ENCODE measurements at regions not wholly inside any gene's neighbourhood (a gene's known extent, or its start where the extent isn't known, plus 50 kb on each side); places are given as distances from the start of the nearest gene placed in this dataset.

DNA sequence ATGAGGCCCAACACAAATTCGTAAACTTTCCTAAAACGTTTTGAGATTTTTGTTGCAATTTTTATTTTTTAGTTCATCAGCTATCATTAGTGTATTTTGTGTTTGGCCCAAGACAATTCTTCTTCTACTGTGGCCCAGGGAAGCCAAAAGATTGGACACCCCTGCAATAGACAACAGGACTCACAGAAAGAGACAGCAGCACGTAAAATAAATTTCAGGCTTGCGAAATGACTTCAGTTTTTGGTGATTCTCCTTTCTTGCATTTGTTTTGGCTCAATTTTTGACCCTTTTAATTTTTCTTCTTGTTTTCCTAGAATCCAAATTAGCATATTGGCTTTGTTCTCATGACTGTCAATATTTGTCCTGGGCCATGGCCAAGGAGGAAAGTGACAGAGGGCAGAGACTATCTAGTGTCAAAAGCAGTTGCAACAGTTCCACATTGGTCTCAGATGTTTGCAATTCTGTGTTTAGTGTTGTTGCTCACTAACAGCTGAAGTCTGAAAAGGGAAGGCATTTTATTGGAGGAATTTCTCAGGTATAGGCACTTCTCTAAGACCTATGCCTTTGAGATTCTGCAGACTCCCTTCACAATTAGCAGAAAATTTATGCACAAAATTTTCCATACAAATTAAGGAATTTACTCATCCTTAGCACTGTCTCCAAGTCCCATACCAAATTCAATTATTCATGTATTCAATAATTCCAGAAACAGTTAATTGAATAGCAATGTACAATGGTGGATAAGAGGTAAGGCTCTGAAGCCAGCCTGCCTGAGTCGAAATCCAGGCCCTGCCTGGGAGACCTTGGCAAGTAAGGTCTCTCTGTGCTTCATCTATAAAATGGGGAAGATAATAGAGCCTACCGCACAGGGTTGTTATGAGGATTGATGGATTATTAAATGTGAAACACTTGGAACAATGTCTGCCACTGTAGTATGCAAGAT is 160.9 kb upstream of the IVNS1ABP start:
- Histone ChIP-seq H3K27ac (peak overlapping the region; percentile 72), H3K27me3 (no peaks in the 10 kb centered on the region), H3K36me3 (no peaks in the 10 kb centered on the region), H3K4me1 (ENCODE audit: control insufficient read depth in 1 of 2, insufficient read depth in 1 of 2, low read depth in 1 of 2, low read length in 1 of 2) (peaks cover 24% of the 10 kb centered on the region in 2 experiments), H3K4me3 (ENCODE audit: low read depth in 1 of 2, low read length in 1 of 2) (no peak overlapping the region), H3K9me3 (no peaks in the 10 kb centered on the region)
- TF ChIP-seq, protein P1, sequence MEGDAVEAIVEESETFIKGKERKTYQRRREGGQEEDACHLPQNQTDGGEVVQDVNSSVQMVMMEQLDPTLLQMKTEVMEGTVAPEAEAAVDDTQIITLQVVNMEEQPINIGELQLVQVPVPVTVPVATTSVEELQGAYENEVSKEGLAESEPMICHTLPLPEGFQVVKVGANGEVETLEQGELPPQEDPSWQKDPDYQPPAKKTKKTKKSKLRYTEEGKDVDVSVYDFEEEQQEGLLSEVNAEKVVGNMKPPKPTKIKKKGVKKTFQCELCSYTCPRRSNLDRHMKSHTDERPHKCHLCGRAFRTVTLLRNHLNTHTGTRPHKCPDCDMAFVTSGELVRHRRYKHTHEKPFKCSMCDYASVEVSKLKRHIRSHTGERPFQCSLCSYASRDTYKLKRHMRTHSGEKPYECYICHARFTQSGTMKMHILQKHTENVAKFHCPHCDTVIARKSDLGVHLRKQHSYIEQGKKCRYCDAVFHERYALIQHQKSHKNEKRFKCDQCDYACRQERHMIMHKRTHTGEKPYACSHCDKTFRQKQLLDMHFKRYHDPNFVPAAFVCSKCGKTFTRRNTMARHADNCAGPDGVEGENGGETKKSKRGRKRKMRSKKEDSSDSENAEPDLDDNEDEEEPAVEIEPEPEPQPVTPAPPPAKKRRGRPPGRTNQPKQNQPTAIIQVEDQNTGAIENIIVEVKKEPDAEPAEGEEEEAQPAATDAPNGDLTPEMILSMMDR (IDR thresholded peaks at IDR 0.05), result no peak

DNA sequence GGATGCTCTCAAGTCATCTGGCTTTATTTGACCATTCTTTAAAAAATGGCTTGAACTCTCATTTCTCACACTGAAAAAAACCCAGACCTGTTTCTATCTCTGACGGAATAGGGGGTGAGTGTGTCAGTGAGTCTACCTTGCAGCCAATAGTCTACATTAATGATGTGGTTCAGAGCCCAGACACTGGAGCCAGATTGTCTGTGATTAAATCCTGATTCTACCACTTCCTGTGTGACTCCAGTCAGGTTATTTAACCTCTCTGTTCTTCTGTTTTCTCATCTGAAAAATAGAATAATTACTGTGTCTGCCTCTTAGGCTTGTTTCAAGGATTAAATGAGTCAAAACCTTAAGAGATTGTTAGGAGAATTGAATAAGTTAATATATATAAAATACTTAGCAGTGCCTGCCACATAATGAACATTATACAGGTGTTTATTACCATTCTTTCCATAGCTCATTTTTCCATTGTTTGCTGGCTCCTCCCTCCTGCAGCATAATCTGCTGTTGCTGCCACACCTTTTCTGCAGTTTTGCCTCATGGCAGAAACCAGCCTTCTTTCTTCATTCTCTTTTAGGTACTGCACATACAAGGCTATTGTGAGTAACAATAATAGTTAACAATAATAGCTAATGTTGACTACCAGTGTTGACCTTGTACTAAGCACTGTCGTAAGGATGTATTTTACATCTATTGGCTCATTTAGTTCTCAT is 157.6 kb upstream of the IVNS1ABP start:
- Histone ChIP-seq H3K27ac (no peak overlapping the region), H3K27me3 (no peaks in the 10 kb centered on the region), H3K36me3 (no peaks in the 10 kb centered on the region), H3K4me1 (ENCODE audit: control insufficient read depth in 1 of 2, insufficient read depth in 1 of 2, low read depth in 1 of 2, low read length in 1 of 2) (peaks cover 24 to 29% of the 10 kb centered on the region in 2 experiments), H3K9me3 (no peaks in the 10 kb centered on the region), H3K4me3 (ENCODE audit: low read depth in 1 of 2, low read length in 1 of 2) (no peak overlapping the region)
- TF ChIP-seq, protein P1 (IDR thresholded peaks at IDR 0.05), result no peak

DNA sequence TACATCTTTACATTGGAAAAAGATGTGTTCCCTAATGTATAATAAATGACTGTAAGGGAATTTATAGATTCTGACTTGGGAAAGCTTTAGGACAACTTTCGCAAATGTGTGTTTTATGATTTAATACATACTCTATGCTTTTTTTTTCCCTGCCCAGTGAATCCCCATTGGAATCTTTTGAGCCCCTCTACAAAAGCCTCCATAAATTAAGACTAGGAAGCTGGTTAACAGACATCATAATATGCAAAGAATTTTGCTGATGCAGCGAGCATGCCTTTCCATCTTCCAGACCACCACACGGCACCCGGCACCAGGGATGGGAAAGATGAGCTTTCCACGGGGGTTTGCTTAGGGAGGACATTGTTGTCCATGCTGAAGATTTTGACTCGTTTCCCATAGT is 156.1 kb upstream of the IVNS1ABP start:
- H3K27me3 ChIP-seq, result no peaks in the 10 kb centered on the region
- H3K4me1 ChIP-seq (ENCODE audit: control insufficient read depth in 1 of 2, insufficient read depth in 1 of 2, low read depth in 1 of 2, low read length in 1 of 2), result peaks cover 13 to 16% of the 10 kb centered on the region in 2 experiments
- no peak overlapping the region for H3K27ac ChIP-seq
- H3K9me3 ChIP-seq, result no peaks in the 10 kb centered on the region
- TF ChIP-seq, protein P1 (IDR thresholded peaks at IDR 0.05), result no peak
- H3K36me3 ChIP-seq, result no peaks in the 10 kb centered on the region
- H3K4me3 ChIP-seq (ENCODE audit: low read depth in 1 of 2, low read length in 1 of 2), result no peak overlapping the region

DNA sequence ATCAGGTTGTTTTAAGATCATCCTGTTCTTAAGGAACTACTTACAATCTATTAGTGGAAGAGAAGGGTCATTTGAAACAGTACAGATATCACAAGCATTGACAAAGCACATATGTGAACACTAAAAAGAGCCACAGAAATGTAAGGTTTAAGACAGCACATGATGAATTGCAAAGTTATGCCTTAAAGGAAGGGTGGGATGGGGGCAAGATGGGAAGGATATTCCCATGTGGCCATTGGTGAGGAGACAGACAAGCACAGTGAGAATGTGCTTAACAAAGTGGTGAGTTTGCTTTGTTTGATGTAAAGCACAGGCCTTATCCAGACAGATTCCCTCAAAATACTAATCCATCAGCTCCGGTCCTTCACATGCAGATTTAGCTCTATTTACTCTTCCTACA is 151.6 kb upstream of the IVNS1ABP start:
- Histone ChIP-seq H3K9me3 (no peaks in the 10 kb centered on the region), H3K27me3 (no peaks in the 10 kb centered on the region), H3K4me3 (ENCODE audit: low read depth in 1 of 2, low read length in 1 of 2) (no peak overlapping the region), H3K27ac (no peak overlapping the region), H3K36me3 (no peaks in the 10 kb centered on the region), H3K4me1 (ENCODE audit: control insufficient read depth in 1 of 2, insufficient read depth in 1 of 2, low read depth in 1 of 2, low read length in 1 of 2) (peaks cover 23 to 25% of the 10 kb centered on the region in 2 experiments)
- TF ChIP-seq, protein P1 (IDR thresholded peaks at IDR 0.05), result no peak

DNA sequence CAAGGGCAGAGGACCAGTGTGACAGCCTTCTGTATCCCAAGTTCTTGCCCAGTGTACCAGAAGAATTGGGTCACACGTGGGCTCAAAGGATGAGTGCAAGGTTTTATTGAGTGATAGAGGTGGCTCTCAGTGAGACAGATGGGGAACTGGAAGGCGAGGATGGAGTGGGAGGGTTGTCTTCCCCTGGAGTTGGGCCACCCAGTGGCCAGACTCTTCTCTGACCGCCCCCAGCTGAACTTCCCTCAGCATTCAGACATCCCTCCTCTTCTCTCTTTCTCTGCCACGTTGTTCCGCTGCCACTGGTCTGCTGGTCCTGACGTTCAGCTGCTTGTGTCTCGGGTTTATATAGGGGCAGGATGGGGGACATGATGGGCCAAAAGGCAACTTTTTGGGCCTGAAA is 150.1 kb upstream of the IVNS1ABP start:
- Histone ChIP-seq H3K4me3 (ENCODE audit: low read depth in 1 of 2, low read length in 1 of 2) (no peak overlapping the region), H3K27me3 (no peaks in the 10 kb centered on the region)
- TF ChIP-seq, protein P1 (IDR thresholded peaks at IDR 0.05), result no peak

More for the DNA sequence above, 150.1 kb upstream of the IVNS1ABP start:
- no peaks in the 10 kb centered on the region for H3K36me3 ChIP-seq
- no peak overlapping the region for H3K27ac ChIP-seq
- no peaks in the 10 kb centered on the region for H3K9me3 ChIP-seq
- peaks cover 23 to 25% of the 10 kb centered on the region in 2 experiments for H3K4me1 ChIP-seq (ENCODE audit: control insufficient read depth in 1 of 2, insufficient read depth in 1 of 2, low read depth in 1 of 2, low read length in 1 of 2)
